ENCODE measurements at regions not wholly inside any gene's neighbourhood (a gene's known extent, or its start where the extent isn't known, plus 50 kb on each side); places are given as distances from the start of the nearest gene placed in this dataset.

GRCh38 chr12:62106547-62107185 is 153.5 kb upstream of the USP15 start:
- TF ChIP-seq CTCF (IDR thresholded peaks at IDR 0.05), result no peak
- no peak for TF ChIP-seq POLR2A (IDR thresholded peaks at IDR 0.05)

All from right lobe of liver (tissue), 4 donors.